H9 (cell line): ENCODE measurements at regions not wholly inside any gene's neighbourhood (a gene's known extent, or its start where the extent isn't known, plus 50 kb on each side); places are given as distances from the start of the nearest gene placed in this dataset.

Source experiments
- DNase-seq: peaks from one replicate; pipeline ENCODE4 v3.0.0-alpha.2; 2017
- H2AFZ ChIP-seq: one replicate; pipeline ENCODE4 v1.6.1; 2013; ENCODE audit warnings: mild to moderate bottlenecking, low read length, control low read depth, moderate library complexity
- H2AK5ac ChIP-seq: 2 replicates; pipeline ENCODE4 v1.6.1; 2013; ENCODE audit warnings: low read length, control low read depth, mixed read lengths; ENCODE audit not compliant: insufficient read length
- H2BK120ac ChIP-seq: one replicate; pipeline ENCODE4 v1.6.1; 2013; ENCODE audit warnings: low read depth, mild to moderate bottlenecking, low read length, control low read depth, inconsistent platforms; ENCODE audit not compliant: poor library complexity, severe bottlenecking
- H2BK12ac ChIP-seq: 2 replicates; pipeline ENCODE4 v1.6.1; 2013; ENCODE audit warnings: low read length, control low read depth, mixed read lengths, low read depth; ENCODE audit not compliant: insufficient read length
- H2BK15ac ChIP-seq: 2 replicates; pipeline ENCODE4 v1.6.1; 2013; ENCODE audit warnings: low read depth, low read length, control low read depth
- H2BK20ac ChIP-seq: one replicate; pipeline ENCODE4 v1.6.1; 2013; ENCODE audit warnings: low read depth, mild to moderate bottlenecking, low read length, control low read depth, inconsistent platforms; ENCODE audit not compliant: poor library complexity, severe bottlenecking
- H2BK5ac ChIP-seq: 2 replicates; pipeline ENCODE4 v1.6.1; 2013; ENCODE audit warnings: low read length, control low read depth, mixed read lengths; ENCODE audit not compliant: insufficient read length
- H3K14ac ChIP-seq: 2 replicates; pipeline ENCODE4 v1.6.1; 2013; ENCODE audit warnings: low read length, control low read depth; ENCODE audit not compliant: insufficient read depth
- H3K18ac ChIP-seq: 2 replicates; pipeline ENCODE4 v1.6.1; 2013; ENCODE audit warnings: low read depth, mild to moderate bottlenecking, mixed read lengths, low read length, control low read depth; ENCODE audit not compliant: insufficient read length
- H3K23ac ChIP-seq: 2 replicates; pipeline ENCODE4 v1.6.1; 2013; ENCODE audit warnings: low read length, control low read depth, mixed read lengths, low read depth; ENCODE audit not compliant: insufficient read length
- H3K23me2 ChIP-seq: 2 replicates; pipeline ENCODE4 v1.6.1; 2013; ENCODE audit warnings: low read depth, mild to moderate bottlenecking, mixed read lengths, low read length, control low read depth; ENCODE audit not compliant: insufficient read length, poor library complexity, severe bottlenecking
- H3K27ac ChIP-seq: 2 replicates; pipeline ENCODE4 v1.5.1; 2013; ENCODE audit warnings: low read length, control low read depth, mixed read lengths, low read depth; ENCODE audit not compliant: insufficient read length
- H3K27me3 ChIP-seq: 2 replicates; pipeline ENCODE4 v1.6.1; 2013; ENCODE audit warnings: low read length, control low read depth, inconsistent platforms; ENCODE audit not compliant: insufficient read depth
- H3K4ac ChIP-seq: 2 replicates; pipeline ENCODE4 v1.6.1; 2013; ENCODE audit warnings: low read depth, mild to moderate bottlenecking, control low read depth, inconsistent platforms, low read length, moderate library complexity
- H3K4me1 ChIP-seq: 2 replicates; pipeline ENCODE4 v1.6.1; 2013; ENCODE audit warnings: low read length, control low read depth, inconsistent platforms; ENCODE audit not compliant: insufficient read depth
- H3K4me2 ChIP-seq: 2 replicates; pipeline ENCODE4 v1.6.1; 2013; ENCODE audit warnings: low read length, control low read depth, mixed read lengths; ENCODE audit not compliant: insufficient read length, insufficient read depth
- H3K56ac ChIP-seq: 2 replicates; pipeline ENCODE4 v1.6.1; 2013; ENCODE audit warnings: low read depth, mild to moderate bottlenecking, mixed read lengths, low read length, control low read depth; ENCODE audit not compliant: insufficient read length
- H3K79me1 ChIP-seq: 2 replicates; pipeline ENCODE4 v1.6.1; 2013; ENCODE audit warnings: low read depth, mild to moderate bottlenecking, moderate library complexity, low read length, control low read depth, inconsistent platforms; ENCODE audit not compliant: insufficient read depth, poor library complexity, severe bottlenecking
- H3K79me2 ChIP-seq: 2 replicates; pipeline ENCODE4 v1.6.1; 2013; ENCODE audit warnings: low read length, control low read depth, inconsistent platforms; ENCODE audit not compliant: insufficient read depth
- H3K9ac ChIP-seq: 2 replicates; pipeline ENCODE4 v1.6.1; 2013; ENCODE audit warnings: low read length, control low read depth, mixed read lengths; ENCODE audit not compliant: insufficient read length; ENCODE audit errors: extremely low read depth
- H3K9me3 ChIP-seq: one replicate; pipeline ENCODE4 v1.6.1; 2013; ENCODE audit warnings: low read depth, low read length, inconsistent platforms; ENCODE audit not compliant: control insufficient read depth
- H3T11ph ChIP-seq: one replicate; pipeline ENCODE4 v1.6.1; 2013; ENCODE audit warnings: mild to moderate bottlenecking, low read length, control low read depth, inconsistent platforms
- H4K20me1 ChIP-seq: one replicate; pipeline ENCODE4 v1.6.1; 2013; ENCODE audit not compliant: control insufficient read depth, insufficient read length, insufficient read depth
- H4K5ac ChIP-seq: 2 replicates; pipeline ENCODE4 v1.6.1; 2013; ENCODE audit warnings: low read depth, mild to moderate bottlenecking, mixed read lengths, low read length, control low read depth; ENCODE audit not compliant: insufficient read length
- H4K8ac ChIP-seq: replicated peaks from 2 replicates; pipeline ENCODE4 v1.6.1; 2013; ENCODE audit warnings: low read length, control low read depth, mixed read lengths, low read depth; ENCODE audit not compliant: insufficient read length
- H4K91ac ChIP-seq: 2 replicates; pipeline ENCODE4 v1.6.1; 2013; ENCODE audit warnings: low read depth, mild to moderate bottlenecking, moderate library complexity, mixed read lengths, low read length, control low read depth; ENCODE audit not compliant: insufficient read length
- H3K27ac Mint-ChIP-seq, 3 experiments: 2 replicates in 2 of 3; 3 replicates in 1 of 3; pipeline ENCODE4 v1.8.0; 2020 to 2021; ENCODE audit warnings: mixed read lengths in 3 of 3, mild to moderate bottlenecking in 1 of 3, moderate library complexity in 1 of 3
- H3K27me3 Mint-ChIP-seq: 2 replicates; pipeline ENCODE4 v1.8.0; 2021; ENCODE audit warnings: low read depth, mild to moderate bottlenecking, moderate library complexity, mixed read lengths
- H3K36me3 Mint-ChIP-seq, 3 experiments: 2 replicates in 2 of 3; 3 replicates in 1 of 3; pipeline ENCODE4 v1.8.0; 2020 to 2021; ENCODE audit warnings: low read depth in 3 of 3, mixed read lengths in 3 of 3; ENCODE audit not compliant: insufficient read depth in 1 of 3
- H3K4me1 Mint-ChIP-seq, 2 experiments: 2 replicates each; pipeline ENCODE4 v1.8.0; 2020; ENCODE audit warnings: mixed read lengths in 2 of 2
- H3K4me3 Mint-ChIP-seq, 2 experiments: 2 replicates in 1 of 2; 3 replicates in 1 of 2; pipeline ENCODE4 v1.8.0; 2020 to 2021; ENCODE audit warnings: mild to moderate bottlenecking in 2 of 2, mixed read lengths in 2 of 2, moderate library complexity in 1 of 2
- H3K9me3 Mint-ChIP-seq, 2 experiments: 2 replicates in 1 of 2; 3 replicates in 1 of 2; pipeline ENCODE4 v1.8.0; 2020; ENCODE audit warnings: mild to moderate bottlenecking in 2 of 2, mixed read lengths in 2 of 2, moderate library complexity in 1 of 2
- TF ChIP-seq, protein P1 (sequence below): fragments of 200-600 bp; sonication (generic); conservative IDR thresholded peaks from 3 replicates; pipeline ENCODE4 v1.8.0; 2021; ENCODE audit warnings: antibody characterized with exemption, mild to moderate bottlenecking

DNA sequence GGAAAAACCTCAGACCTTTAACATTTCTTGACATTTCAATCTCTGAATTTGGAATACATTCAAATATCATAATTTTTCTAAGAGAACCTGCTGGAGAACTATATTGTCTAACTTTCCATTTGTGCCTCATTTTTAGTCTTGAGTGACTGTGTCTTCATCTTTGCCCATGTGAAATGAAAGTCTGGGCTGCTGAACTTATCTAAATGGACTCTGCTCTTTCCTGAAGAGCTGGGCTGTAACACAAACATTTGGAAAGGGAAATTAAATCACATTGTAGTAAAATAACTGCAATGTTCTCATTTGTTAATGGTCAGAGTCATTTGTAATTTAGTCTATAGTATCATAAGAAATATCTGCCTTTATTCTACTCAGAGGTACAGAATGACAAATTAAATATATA is 373.1 kb downstream of the LRIG3 start:
- Histone ChIP-seq H2BK5ac (no peak overlapping the region), H4K91ac (no peak overlapping the region), H2BK15ac (no peak overlapping the region), H3K27ac (no peak overlapping the region), H2BK12ac (no peak overlapping the region), H3K9ac (no peak overlapping the region), H2AK5ac (no peak overlapping the region), H2BK120ac (no peak overlapping the region), H3K56ac (no peak overlapping the region), H3K9me3 (no peaks in the 10 kb centered on the region), H2BK20ac (no peak overlapping the region), H3K4ac (no peak overlapping the region), H3K4me1 (peaks cover 3% of the 10 kb centered on the region; the same call in 1 of the 2 replicates), H4K5ac (no peak overlapping the region), H3K79me2 (no peaks in the 10 kb centered on the region), H3K4me2 (no peak overlapping the region), H4K20me1 (no peaks in the 10 kb centered on the region), H3K27me3 (no peaks in the 10 kb centered on the region), H3K79me1 (no peaks in the 10 kb centered on the region), H2AFZ (no peak overlapping the region), H3K18ac (no peak overlapping the region), H3K23me2 (no peaks in the 10 kb centered on the region), H3T11ph (no peak overlapping the region), H4K8ac (no peak overlapping the region), H3K14ac (no peak overlapping the region), H3K23ac (no peak overlapping the region)
- Mint-ChIP-seq H3K9me3 (peaks cover 0 to under 1% of the 10 kb centered on the region in 2 experiments; a peak in 2 of 5 replicates), H3K27ac (no peak overlapping the region; a peak in 1 of 7 replicates), H3K4me3 (no peak overlapping the region), H3K36me3 (peaks cover 0 to 8% (median 2%) of the 10 kb centered on the region in 3 experiments; a peak in 4 of 7 replicates), H3K4me1 (peaks cover 19 to 21% of the 10 kb centered on the region in 2 experiments), H3K27me3 (no peaks in the 10 kb centered on the region)
- DNase-seq, result no peak
- TF ChIP-seq, protein P1, sequence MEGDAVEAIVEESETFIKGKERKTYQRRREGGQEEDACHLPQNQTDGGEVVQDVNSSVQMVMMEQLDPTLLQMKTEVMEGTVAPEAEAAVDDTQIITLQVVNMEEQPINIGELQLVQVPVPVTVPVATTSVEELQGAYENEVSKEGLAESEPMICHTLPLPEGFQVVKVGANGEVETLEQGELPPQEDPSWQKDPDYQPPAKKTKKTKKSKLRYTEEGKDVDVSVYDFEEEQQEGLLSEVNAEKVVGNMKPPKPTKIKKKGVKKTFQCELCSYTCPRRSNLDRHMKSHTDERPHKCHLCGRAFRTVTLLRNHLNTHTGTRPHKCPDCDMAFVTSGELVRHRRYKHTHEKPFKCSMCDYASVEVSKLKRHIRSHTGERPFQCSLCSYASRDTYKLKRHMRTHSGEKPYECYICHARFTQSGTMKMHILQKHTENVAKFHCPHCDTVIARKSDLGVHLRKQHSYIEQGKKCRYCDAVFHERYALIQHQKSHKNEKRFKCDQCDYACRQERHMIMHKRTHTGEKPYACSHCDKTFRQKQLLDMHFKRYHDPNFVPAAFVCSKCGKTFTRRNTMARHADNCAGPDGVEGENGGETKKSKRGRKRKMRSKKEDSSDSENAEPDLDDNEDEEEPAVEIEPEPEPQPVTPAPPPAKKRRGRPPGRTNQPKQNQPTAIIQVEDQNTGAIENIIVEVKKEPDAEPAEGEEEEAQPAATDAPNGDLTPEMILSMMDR, result no peak
